ENCODE measurements at regions not wholly inside any gene's neighbourhood (a gene's known extent, or its start where the extent isn't known, plus 50 kb on each side); places are given as distances from the start of the nearest gene placed in this dataset.

DNA sequence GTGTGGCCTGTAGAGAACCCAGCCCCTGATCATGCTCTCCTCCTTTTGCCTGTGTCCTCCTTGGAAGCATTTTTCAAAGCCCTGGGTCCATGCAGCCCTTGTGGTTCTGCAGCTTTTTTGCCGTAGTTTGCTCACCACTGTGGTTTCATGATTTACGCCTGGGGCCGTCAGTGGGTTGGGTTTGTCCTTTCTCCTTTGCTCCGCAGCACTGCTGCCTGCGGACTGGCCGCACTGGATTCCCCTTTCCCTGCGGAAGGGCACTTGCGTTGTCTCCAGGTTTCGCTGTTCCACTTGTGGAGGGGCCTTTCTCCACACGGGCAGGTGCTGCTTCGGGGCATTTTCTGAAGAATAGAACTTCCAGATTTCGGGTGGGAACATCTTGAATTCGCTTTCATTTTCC is 1260.9 kb downstream of the BRD1 start:
- no peaks in the 10 kb centered on the region for H3K36me3 ChIP-seq (ENCODE audit: control insufficient read depth, insufficient read depth, low read length)
- H3K9me3 ChIP-seq (ENCODE audit: control insufficient read depth, insufficient read depth, low read depth, low read length) = no peaks in the 10 kb centered on the region
- no peak for ATAC-seq
- in situ Hi-C loops (cut with HindIII; ENCODE audit: low pct_unique_long_range_greater_than_20kb, low sequenced_read_pairs) (no loop called here), intact Hi-C loops (cut with micrococcal nuclease; ENCODE audit: unreplicated experiment) (no loop called here)
- no peak for TF ChIP-seq SIN3A (IDR thresholded peaks at IDR 0.05; ENCODE audit: borderline replicate concordance, insufficient read depth, low read depth, low read length)
- TF ChIP-seq, protein P1, sequence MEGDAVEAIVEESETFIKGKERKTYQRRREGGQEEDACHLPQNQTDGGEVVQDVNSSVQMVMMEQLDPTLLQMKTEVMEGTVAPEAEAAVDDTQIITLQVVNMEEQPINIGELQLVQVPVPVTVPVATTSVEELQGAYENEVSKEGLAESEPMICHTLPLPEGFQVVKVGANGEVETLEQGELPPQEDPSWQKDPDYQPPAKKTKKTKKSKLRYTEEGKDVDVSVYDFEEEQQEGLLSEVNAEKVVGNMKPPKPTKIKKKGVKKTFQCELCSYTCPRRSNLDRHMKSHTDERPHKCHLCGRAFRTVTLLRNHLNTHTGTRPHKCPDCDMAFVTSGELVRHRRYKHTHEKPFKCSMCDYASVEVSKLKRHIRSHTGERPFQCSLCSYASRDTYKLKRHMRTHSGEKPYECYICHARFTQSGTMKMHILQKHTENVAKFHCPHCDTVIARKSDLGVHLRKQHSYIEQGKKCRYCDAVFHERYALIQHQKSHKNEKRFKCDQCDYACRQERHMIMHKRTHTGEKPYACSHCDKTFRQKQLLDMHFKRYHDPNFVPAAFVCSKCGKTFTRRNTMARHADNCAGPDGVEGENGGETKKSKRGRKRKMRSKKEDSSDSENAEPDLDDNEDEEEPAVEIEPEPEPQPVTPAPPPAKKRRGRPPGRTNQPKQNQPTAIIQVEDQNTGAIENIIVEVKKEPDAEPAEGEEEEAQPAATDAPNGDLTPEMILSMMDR (IDR thresholded peaks at IDR 0.05) = no peak
- TF ChIP-seq REST (IDR thresholded peaks at IDR 0.05; ENCODE audit: insufficient read depth in 1 of 2, low read depth in 2 of 2, low read length in 1 of 2) = no peak
- no peak for TF ChIP-seq TCF7L2 (IDR thresholded peaks at IDR 0.05; ENCODE audit: low read depth, low read length)
- TF ChIP-seq POLR2AphosphoS5 (IDR thresholded peaks at IDR 0.05; ENCODE audit: low read depth, low read length) = no peak
- H3K27me3 ChIP-seq (ENCODE audit: control insufficient read depth, insufficient read depth, low read length) = no peaks in the 10 kb centered on the region
- H3K27ac ChIP-seq (ENCODE audit: low read length) = no peak overlapping the region
- CTCF ChIA-PET = no interaction called here
- POLR2A ChIA-PET = no interaction called here
- H3K4me1 ChIP-seq (ENCODE audit: control insufficient read depth, insufficient read depth, low read length) = no peaks in the 10 kb centered on the region
- H3K4me3 ChIP-seq (ENCODE audit: low read depth in 2 of 2, low read length in 2 of 2) = no peak overlapping the region
- DNase-seq (ENCODE audit: low read depth, low spot score) = no peak
- no TSS peak for BruUV-seq (replicated peaks)

DNA sequence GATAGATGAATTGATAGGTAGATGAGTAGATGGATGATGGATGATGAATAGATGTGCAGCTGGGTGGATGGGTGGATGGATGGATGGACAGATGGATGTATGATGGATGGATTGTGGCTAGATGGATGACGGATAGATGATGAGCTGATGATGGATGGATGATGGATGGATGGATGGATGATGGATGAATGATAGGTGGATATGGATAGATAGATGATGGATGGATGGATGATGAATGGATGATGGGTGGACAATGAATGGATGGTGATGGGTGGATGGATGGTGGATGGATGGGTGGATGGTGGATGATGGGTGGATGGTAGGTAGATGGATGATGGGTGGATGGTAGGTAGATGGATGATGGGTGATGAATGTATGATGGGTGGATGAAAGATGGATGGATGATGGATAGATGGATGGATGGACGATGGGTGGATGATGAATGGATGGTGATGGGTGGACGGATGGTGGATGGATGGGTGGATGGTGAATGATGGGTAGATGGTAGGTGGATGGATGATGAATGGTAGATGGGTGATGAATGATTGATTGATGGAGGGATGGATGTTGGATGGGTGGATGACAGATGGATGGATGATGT is 1261.7 kb downstream of the BRD1 start:
- in situ Hi-C loops (cut with HindIII; ENCODE audit: low pct_unique_long_range_greater_than_20kb, low sequenced_read_pairs) = no loop called here
- Histone ChIP-seq H3K9me3 (ENCODE audit: control insufficient read depth, insufficient read depth, low read depth, low read length) (no peaks in the 10 kb centered on the region), H3K36me3 (ENCODE audit: control insufficient read depth, insufficient read depth, low read length) (no peaks in the 10 kb centered on the region), H3K4me3 (ENCODE audit: low read depth in 2 of 2, low read length in 2 of 2) (no peak overlapping the region), H3K27ac (ENCODE audit: low read length) (no peak overlapping the region), H3K27me3 (ENCODE audit: control insufficient read depth, insufficient read depth, low read length) (no peaks in the 10 kb centered on the region), H3K4me1 (ENCODE audit: control insufficient read depth, insufficient read depth, low read length) (no peaks in the 10 kb centered on the region)
- ChIA-PET CTCF (no interaction called here), POLR2A (no interaction called here)
- no peak for DNase-seq (ENCODE audit: low read depth, low spot score)
- TF ChIP-seq TCF7L2 (IDR thresholded peaks at IDR 0.05; ENCODE audit: low read depth, low read length) (no peak), SIN3A (IDR thresholded peaks at IDR 0.05; ENCODE audit: borderline replicate concordance, insufficient read depth, low read depth, low read length) (no peak), REST (IDR thresholded peaks at IDR 0.05; ENCODE audit: insufficient read depth in 1 of 2, low read depth in 2 of 2, low read length in 1 of 2) (no peak), POLR2AphosphoS5 (IDR thresholded peaks at IDR 0.05; ENCODE audit: low read depth, low read length) (no peak)
- TF ChIP-seq, protein P1 (IDR thresholded peaks at IDR 0.05) = no peak
- ATAC-seq = no peak
- no TSS peak for BruUV-seq (replicated peaks)
- intact Hi-C loops (cut with micrococcal nuclease; ENCODE audit: unreplicated experiment) = no loop called here

All from Panc1 (cell line).